ENCODE measurements at regions not wholly inside any gene's neighbourhood (a gene's known extent, or its start where the extent isn't known, plus 50 kb on each side); places are given as distances from the start of the nearest gene placed in this dataset.

DNA sequence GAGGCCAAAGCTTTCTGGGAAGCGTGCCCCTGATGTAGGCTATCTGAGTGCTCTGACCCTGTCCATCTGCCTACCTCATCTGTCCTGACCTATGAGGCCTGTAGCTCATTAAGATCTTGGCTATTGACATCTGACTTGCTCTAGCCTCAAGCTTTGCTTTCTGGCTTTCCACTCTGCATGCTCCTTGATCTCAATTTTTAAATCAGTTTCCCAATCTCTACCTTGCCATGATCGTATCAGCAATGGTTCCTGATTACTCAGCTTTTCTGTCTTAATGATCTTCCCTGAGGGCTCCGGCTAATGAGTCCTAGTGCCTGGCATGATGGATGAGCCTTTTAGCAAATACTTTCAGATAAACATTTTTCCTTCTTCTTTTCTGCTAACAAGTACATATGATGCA lies 262.0 kb downstream of the NDFIP2 start:
- no peak for TF ChIP-seq POLR2A (IDR thresholded peaks at IDR 0.05)
- TF ChIP-seq, protein P1, sequence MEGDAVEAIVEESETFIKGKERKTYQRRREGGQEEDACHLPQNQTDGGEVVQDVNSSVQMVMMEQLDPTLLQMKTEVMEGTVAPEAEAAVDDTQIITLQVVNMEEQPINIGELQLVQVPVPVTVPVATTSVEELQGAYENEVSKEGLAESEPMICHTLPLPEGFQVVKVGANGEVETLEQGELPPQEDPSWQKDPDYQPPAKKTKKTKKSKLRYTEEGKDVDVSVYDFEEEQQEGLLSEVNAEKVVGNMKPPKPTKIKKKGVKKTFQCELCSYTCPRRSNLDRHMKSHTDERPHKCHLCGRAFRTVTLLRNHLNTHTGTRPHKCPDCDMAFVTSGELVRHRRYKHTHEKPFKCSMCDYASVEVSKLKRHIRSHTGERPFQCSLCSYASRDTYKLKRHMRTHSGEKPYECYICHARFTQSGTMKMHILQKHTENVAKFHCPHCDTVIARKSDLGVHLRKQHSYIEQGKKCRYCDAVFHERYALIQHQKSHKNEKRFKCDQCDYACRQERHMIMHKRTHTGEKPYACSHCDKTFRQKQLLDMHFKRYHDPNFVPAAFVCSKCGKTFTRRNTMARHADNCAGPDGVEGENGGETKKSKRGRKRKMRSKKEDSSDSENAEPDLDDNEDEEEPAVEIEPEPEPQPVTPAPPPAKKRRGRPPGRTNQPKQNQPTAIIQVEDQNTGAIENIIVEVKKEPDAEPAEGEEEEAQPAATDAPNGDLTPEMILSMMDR (IDR thresholded peaks at IDR 0.05 in 8 of 11, conservative IDR thresholded peaks at IDR 0.05 in 3 of 11): no peak
- TF ChIP-seq POLR2AphosphoS5 (IDR thresholded peaks at IDR 0.05): no peak

All from spleen (tissue), 7 donors.